ENCODE measurements at regions not wholly inside any gene's neighbourhood (a gene's known extent, or its start where the extent isn't known, plus 50 kb on each side); places are given as distances from the start of the nearest gene placed in this dataset.

DNA sequence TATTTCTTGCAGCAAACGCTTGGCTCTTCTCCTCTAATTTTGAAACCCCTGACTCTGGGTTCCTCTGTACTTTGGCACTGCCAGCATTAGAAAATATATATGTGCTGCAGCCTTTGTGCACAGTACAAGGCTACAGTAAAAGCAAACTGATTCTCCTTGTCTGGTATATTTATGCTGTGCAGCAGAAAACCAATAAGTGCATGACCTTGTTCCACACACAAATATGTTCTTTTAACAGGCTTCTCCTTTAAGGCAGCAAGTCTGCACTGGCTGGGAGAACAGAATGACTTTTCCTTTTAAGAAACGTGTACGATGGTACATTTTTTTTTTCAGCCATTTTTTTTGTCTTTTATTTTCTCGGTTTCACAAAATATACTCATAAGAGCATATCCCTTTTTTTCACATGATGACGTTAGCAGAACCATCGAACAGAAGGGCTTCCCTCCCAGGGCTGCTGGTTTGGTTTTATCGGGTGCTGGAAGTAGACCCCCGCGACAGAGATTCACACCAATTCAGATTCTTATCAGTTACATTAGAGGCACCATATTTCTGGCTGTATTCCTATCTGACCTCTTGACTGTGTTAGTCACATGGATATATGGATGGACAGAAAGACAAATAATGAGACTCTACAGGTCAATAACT lies 129.9 kb upstream of the ARID1B start:
- DNase-seq, result no peak

DNA sequence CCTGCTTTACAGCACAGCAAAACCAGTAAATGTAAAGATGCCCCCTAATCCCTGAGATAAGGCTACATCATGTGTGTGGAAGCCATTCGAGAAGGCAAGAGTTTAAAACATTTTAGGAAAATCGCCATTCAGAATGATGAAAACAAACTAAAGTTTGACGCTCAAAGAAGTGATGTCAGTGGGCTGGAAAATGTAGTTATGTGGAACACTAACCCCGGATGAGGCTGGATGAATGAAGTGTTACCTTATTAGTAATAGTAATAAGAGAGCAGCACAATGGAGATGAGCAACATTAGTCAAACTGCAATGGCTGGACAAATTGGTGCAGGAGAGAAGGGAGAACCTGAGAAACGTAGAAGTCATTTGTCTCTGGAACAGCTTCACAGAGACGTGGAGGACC lies 130.7 kb upstream of the ARID1B start:
- DNase-seq, result no peak

- no peak for DNase-seq
Observed at GRCh38 chr6:156645097-156645496, 132.1 kb upstream of the ARID1B start.

DNA sequence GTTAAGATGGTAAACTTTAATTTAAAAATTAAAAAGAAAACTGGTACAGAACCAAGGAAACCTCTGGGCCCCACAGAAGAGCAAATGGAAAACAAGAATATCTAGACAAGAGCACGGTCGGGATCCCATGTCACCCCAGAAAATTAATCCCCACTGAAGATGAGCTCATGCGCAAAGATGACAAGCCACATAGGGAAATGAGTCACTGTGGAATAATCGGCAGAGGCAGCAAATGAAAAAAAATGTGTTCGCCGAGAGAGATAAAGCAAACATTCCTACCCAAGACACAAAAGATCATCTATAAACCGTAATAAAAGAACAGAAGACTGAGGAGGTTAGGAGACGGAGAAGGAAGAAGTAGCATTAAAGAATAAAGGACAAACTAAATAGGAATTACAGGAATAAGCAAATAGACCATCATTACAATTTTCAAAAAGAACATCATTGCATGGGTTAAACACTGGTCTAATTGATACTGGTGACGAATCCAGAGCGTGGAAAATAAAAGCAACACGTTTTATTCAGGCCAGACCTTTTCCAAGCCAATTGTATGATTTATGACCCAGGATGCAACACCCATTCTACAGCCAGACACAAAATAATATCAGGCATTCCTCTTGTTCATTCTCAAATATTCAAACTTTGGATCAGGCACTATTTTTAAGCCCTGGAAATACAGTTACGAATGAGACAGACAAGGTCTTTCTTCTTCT lies 138.0 kb upstream of the ARID1B start:
- no peak for DNase-seq

- DNase-seq, result no peak
Observed at GRCh38 chr6:156638581-156638980, 138.6 kb upstream of the ARID1B start.

GRCh38 chr6:156634951-156635371 lies 142.2 kb upstream of the ARID1B start:
- DNase-seq, result no peak

- no peak for DNase-seq
Observed at GRCh38 chr6:156634048-156634447, 143.1 kb upstream of the ARID1B start.

DNA sequence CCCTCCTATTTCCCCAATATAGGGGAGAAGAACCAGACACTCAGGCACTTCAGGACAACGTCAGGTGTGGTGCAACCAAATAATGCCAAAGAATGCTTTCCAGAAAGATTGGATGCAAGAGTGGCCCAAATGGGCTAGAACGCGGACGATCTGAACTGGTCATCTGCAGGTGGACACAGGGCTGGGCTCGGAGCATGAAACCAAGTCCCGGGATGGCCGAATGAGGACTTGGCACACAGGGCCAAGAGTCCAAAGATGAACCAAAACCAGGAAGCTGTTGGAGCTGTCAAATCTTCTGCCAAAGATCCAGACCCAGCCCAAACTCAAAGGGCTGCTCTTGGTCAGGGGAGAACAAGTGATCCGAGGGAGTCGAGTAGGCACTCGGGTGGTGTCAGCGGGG lies 143.9 kb upstream of the ARID1B start:
- no peak for DNase-seq

- DNase-seq, result no peak
Observed at GRCh38 chr6:156630613-156631302, 146.4 kb upstream of the ARID1B start.

- no peak for DNase-seq
Observed at GRCh38 chr6:156628805-156629204, 148.4 kb upstream of the ARID1B start.

GRCh38 chr6:156627524-156627923 lies 149.7 kb upstream of the ARID1B start:
- no peak for DNase-seq

GRCh38 chr6:156622185-156622584 lies 155.0 kb upstream of the ARID1B start:
- no peak for DNase-seq

- DNase-seq, result no peak
Observed at GRCh38 chr6:156620331-156620730, 156.8 kb upstream of the ARID1B start.

DNA sequence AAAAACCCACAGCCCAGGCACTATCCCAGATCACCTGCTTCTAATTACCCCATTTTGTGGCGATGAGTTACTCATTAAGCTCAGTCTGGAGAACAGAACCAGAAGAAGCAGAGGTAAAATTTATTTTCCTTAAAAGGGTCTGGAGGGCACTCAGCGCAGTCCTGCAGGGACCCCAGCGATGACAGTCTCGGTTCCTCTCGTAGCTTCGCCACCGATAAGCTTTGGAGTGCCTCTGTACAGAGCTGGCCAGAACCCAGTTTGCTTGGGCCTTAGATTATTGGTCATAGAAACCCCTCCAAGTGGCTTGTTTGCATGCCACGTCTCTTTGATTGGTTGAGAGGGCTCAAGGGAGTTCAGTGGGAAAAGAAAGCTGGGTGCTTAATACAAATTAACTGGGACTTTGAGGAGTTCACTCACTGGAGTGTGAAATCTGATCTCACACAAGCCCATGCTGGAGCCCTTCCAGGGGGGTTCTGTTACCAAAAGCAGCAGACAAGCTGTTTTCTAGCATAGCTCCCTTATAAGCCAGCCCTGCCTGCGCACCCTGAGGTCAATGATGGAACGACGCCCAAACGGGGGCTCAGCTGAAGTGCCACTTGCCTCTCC lies 158.5 kb upstream of the ARID1B start:
- peak; percentile 79 for DNase-seq

DNA sequence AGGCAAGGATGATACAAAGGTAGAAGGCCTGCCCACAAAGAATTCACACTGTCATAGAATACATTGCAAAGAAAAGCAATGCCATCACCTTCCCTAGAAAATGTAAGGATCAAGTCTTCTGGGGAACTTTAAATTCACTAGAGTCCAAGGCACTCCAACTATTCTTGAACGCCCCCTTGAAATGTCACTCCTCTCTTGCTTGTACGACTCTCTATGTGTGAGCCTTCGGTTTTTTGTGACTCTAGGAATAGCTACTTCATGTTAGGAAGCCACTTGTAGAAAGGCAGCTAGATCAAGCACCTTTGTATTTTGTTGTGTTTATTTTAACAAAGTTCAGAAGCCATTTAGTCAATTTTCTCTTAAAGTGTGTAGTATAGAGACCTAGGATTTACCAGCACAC lies 159.2 kb upstream of the ARID1B start:
- no peak for DNase-seq

- peak; percentile 15 for DNase-seq
Observed at GRCh38 chr6:156617376-156617775, 159.8 kb upstream of the ARID1B start.

DNA sequence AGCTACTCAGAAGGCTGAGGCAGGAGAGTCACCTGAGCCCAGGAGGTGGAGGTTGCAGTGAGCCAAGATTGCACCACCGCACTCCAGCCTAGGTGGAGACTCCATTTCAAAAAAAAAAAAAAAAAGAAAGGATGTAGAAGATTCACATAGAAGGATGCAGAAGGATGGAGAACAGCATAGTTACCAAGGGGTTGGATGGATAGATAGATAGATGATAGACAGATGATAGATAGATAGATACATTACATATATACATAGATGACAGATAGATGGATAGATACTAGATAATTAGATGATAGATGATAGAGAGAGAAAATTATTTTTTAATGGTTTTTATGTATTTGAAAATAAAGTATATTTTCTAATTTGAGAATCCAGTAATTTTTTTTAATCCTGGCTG lies 160.7 kb upstream of the ARID1B start:
- DNase-seq, result no peak

- no peak for DNase-seq
Observed at GRCh38 chr6:156613996-156614395, 163.2 kb upstream of the ARID1B start.

DNA sequence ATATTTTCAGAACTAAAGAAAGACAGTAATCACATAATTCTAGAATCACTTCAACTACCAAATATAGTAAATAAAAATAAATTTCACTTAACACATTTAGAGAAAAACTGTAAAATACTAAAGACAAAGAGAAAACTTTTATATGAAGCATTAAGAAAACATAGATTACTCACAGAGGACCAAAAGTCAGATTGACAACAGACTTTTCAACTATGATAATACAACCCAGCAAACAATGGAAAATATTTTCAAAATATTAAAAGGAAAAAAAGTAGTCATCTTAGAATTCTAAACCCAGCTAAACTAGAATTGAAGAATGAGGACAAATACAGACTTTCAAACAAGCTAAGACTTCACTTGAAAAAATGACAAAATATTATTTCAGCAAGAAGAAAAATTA lies 164.8 kb upstream of the ARID1B start:
- no peak for DNase-seq

- no peak for DNase-seq
Observed at GRCh38 chr6:156602066-156602385, 175.2 kb upstream of the ARID1B start.

- DNase-seq, result no peak
Observed at GRCh38 chr6:156601152-156602065, 175.8 kb upstream of the ARID1B start.

DNA sequence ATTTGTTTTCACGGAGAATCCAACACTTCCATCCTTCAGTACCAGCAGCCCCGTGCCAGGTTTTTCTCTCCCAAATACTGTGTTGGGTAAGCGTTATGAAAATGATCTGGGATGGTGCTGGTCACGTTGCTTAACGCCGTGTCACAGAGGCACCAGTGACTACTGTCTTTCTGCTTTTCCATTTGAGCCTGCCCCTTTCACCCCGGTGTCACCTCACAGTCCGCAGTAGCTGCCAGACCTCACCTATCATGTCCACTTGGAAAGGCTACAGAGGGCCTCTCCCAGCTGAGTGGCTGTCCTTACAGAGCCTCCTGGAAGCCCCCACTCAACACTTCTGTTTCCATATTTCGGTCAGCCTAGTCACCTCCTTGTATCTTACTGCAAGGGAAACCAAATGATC lies 176.5 kb upstream of the ARID1B start:
- DNase-seq, result no peak

All from NCI-H345 (cell line).